ENCODE measurements at regions not wholly inside any gene's neighbourhood (a gene's known extent, or its start where the extent isn't known, plus 50 kb on each side); places are given as distances from the start of the nearest gene placed in this dataset.

DNA sequence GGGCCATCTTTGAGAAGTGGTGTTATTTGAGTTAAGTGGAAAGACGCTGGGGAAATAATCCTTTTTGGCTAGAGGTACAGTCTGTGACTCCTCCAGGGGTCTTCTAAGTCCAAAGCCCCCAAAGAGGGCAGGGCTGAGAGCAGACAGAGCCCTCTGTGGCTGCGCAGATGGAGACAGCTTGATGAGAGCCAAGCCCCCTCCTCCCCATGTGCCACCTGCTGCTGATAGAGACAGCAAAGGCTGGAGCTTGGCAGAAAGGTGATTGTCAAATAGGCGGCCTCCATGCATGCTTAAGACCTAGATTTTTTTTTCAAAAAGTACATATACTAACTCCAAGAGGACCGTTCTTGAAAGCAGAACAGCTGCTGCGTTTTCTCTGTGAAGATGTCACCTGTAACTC, 72.4 kb downstream of the CRYGS start:
- Histone ChIP-seq H3K4me1 (ENCODE audit: control insufficient read depth, extremely low read depth, insufficient read depth, low read length) (no peaks in the 10 kb centered on the region), H3K27ac (ENCODE audit: insufficient read depth, low read length) (no peak overlapping the region), H3K9me3 (ENCODE audit: control insufficient read depth, insufficient read depth, low read depth, low read length) (no peaks in the 10 kb centered on the region), H3K9ac (ENCODE audit: insufficient read depth, low read length) (no peak overlapping the region), H3K4me2 (ENCODE audit: extremely low read depth, insufficient read depth, low read length) (no peak overlapping the region), H2AFZ (ENCODE audit: low read length) (no peak overlapping the region), H4K20me1 (ENCODE audit: control insufficient read depth, extremely low read depth, insufficient read depth, low read length) (peaks cover 2% of the 10 kb centered on the region), H3K79me2 (ENCODE audit: control insufficient read depth, insufficient read depth, low read length) (no peaks in the 10 kb centered on the region), H3K36me3 (ENCODE audit: control insufficient read depth, insufficient read depth, low read length) (no peaks in the 10 kb centered on the region), H3K4me3 (replicated peaks in 1 of 4; ENCODE audit: control extremely low read depth in 1 of 4, insufficient read depth in 1 of 4, low read depth in 3 of 4, low read length in 4 of 4) (no peak overlapping the region), H3K27me3 (ENCODE audit: control insufficient read depth, insufficient read depth, low read length) (peaks cover 4% of the 10 kb centered on the region)
- no peak for DNase-seq (ENCODE audit: low read depth in 2 of 2)
- TF ChIP-seq EZH2 (IDR thresholded peaks at IDR 0.05; ENCODE audit: low read length, missing control alignments) (no peak), CTCF (conservative IDR thresholded peaks at IDR 0.05 in 1 of 2, IDR thresholded peaks at IDR 0.05 in 1 of 2; ENCODE audit: low read depth in 1 of 2, low read length in 2 of 2) (no peak)

DNA sequence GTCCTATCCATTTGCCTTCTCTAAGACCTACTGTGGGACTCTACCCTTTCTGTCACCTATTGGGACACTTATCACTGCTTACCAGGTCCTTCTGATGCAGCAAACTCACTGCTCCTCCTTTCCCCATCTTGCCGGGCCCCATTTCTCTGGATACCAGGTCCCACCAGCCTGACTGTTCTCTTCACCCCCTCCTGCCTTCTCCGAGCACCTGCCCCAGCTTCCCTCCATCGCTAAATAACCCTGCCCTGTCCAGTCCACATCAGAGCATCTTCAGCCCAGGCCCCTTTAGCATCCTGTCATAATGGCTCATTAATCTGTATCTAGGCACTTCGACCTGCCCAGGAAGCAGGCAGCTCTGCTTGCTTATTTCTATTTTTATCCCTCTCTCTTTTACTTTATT, 74.7 kb downstream of the CRYGS start:
- H3K4me2 ChIP-seq (ENCODE audit: extremely low read depth, insufficient read depth, low read length) = no peak overlapping the region
- H2AFZ ChIP-seq (ENCODE audit: low read length) = no peak overlapping the region
- H3K9ac ChIP-seq (ENCODE audit: insufficient read depth, low read length) = no peak overlapping the region
- H3K9me3 ChIP-seq (ENCODE audit: control insufficient read depth, insufficient read depth, low read depth, low read length) = no peaks in the 10 kb centered on the region
- no peaks in the 10 kb centered on the region for H3K4me1 ChIP-seq (ENCODE audit: control insufficient read depth, extremely low read depth, insufficient read depth, low read length)
- no peaks in the 10 kb centered on the region for H3K36me3 ChIP-seq (ENCODE audit: control insufficient read depth, insufficient read depth, low read length)
- peaks cover 2% of the 10 kb centered on the region for H4K20me1 ChIP-seq (ENCODE audit: control insufficient read depth, extremely low read depth, insufficient read depth, low read length)
- TF ChIP-seq EZH2 (IDR thresholded peaks at IDR 0.05; ENCODE audit: low read length, missing control alignments) = no peak
- TF ChIP-seq CTCF (conservative IDR thresholded peaks at IDR 0.05 in 1 of 2, IDR thresholded peaks at IDR 0.05 in 1 of 2; ENCODE audit: low read depth in 1 of 2, low read length in 2 of 2) = no peak
- H3K4me3 ChIP-seq (replicated peaks in 1 of 4; ENCODE audit: control extremely low read depth in 1 of 4, insufficient read depth in 1 of 4, low read depth in 3 of 4, low read length in 4 of 4) = no peak overlapping the region
- no peaks in the 10 kb centered on the region for H3K79me2 ChIP-seq (ENCODE audit: control insufficient read depth, insufficient read depth, low read length)
- no peak for DNase-seq (ENCODE audit: low read depth in 2 of 2)
- H3K27me3 ChIP-seq (ENCODE audit: control insufficient read depth, insufficient read depth, low read length) = peaks cover 4% of the 10 kb centered on the region
- H3K27ac ChIP-seq (ENCODE audit: insufficient read depth, low read length) = no peak overlapping the region

- H3K9ac ChIP-seq (ENCODE audit: insufficient read depth, low read length) = no peak overlapping the region
Observed at GRCh38 chr3:186467969-186468368, 76.2 kb downstream of the CRYGS start.

More at GRCh38 chr3:186467969-186468368, 76.2 kb downstream of the CRYGS start:
- H3K27me3 ChIP-seq (ENCODE audit: control insufficient read depth, insufficient read depth, low read length) = peaks cover 4% of the 10 kb centered on the region
- no peaks in the 10 kb centered on the region for H3K36me3 ChIP-seq (ENCODE audit: control insufficient read depth, insufficient read depth, low read length)
- H3K4me2 ChIP-seq (ENCODE audit: extremely low read depth, insufficient read depth, low read length) = no peak overlapping the region
- H3K4me1 ChIP-seq (ENCODE audit: control insufficient read depth, extremely low read depth, insufficient read depth, low read length) = no peaks in the 10 kb centered on the region
- no peaks in the 10 kb centered on the region for H3K9me3 ChIP-seq (ENCODE audit: control insufficient read depth, insufficient read depth, low read depth, low read length)
- no peak overlapping the region for H2AFZ ChIP-seq (ENCODE audit: low read length)
- H3K79me2 ChIP-seq (ENCODE audit: control insufficient read depth, insufficient read depth, low read length) = no peaks in the 10 kb centered on the region
- no peak for DNase-seq (ENCODE audit: low read depth in 2 of 2)
- H3K4me3 ChIP-seq (replicated peaks in 1 of 4; ENCODE audit: control extremely low read depth in 1 of 4, insufficient read depth in 1 of 4, low read depth in 3 of 4, low read length in 4 of 4) = no peak overlapping the region
- H3K27ac ChIP-seq (ENCODE audit: insufficient read depth, low read length) = no peak overlapping the region
- H4K20me1 ChIP-seq (ENCODE audit: control insufficient read depth, extremely low read depth, insufficient read depth, low read length) = peaks cover 2% of the 10 kb centered on the region
- TF ChIP-seq CTCF (conservative IDR thresholded peaks at IDR 0.05 in 1 of 2, IDR thresholded peaks at IDR 0.05 in 1 of 2; ENCODE audit: low read depth in 1 of 2, low read length in 2 of 2) (no peak), EZH2 (IDR thresholded peaks at IDR 0.05; ENCODE audit: low read length, missing control alignments) (no peak)
